Mucosa of gallbladder (tissue), 1 donor: ENCODE measurements at regions not wholly inside any gene's neighbourhood (a gene's known extent, or its start where the extent isn't known, plus 50 kb on each side); places are given as distances from the start of the nearest gene placed in this dataset.
"Not testable (repeated sequence)": the region's sequence is repeated elsewhere in the genome, so short reads cannot be mapped to it uniquely, and the experiment has no call there.

Experiments
- DNase-seq: peaks from one replicate; pipeline ENCODE4 v3.0.0-alpha.2; 2020; ENCODE audit warnings: low spot score
- donor health status: DM: no; HTN: no; CAD: no.

DNA sequence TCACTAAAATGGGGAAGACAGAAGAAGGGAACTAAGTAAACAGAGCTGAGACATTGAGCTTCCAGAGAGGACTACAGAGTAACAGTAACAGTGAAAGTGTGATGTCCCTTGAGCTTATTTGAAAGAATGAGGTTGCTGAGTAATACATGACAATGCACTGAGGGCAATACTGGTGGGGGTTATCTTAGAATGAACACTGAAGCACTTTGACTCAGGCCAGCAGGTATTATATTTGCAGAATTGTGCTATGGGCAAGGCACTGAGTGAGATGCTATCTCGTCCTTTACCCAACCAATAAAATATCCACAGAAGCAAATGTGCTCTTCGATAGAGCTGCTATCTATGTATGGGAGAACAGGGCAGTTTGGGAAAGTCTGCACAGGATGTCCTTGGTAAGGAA, 133.2 kb downstream of the DISP1 start:
- DNase-seq: no peak

DNA sequence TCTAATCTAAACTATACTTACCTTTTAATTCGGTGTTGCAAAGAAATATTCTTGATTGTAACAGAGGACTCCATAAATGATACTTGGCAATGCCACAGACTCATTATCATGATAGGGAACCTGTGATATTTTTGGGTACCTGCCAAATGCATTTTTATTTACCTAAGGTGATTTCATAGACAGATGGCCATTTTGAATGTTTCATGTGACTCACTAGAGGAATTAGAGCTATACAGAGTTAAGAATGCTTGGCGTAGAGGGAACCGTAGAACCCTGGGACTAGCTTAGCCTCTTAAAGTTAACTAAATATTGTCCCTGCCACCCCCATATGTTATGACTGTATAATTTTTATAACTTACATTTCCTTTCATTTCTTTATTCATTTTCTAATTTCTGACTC, 136.1 kb downstream of the DISP1 start:
- no peak for DNase-seq

- DNase-seq: no peak
Observed at GRCh38 chr1:222953585-222953984, 138.7 kb downstream of the DISP1 start.

- no peak for DNase-seq
Observed at GRCh38 chr1:222955964-222956363, 141.1 kb downstream of the DISP1 start.

- DNase-seq: no peak
Observed at GRCh38 chr1:222956601-222957000, 141.8 kb downstream of the DISP1 start.

- no peak for DNase-seq
Observed at GRCh38 chr1:222967466-222968240, 152.8 kb downstream of the DISP1 start.

DNA sequence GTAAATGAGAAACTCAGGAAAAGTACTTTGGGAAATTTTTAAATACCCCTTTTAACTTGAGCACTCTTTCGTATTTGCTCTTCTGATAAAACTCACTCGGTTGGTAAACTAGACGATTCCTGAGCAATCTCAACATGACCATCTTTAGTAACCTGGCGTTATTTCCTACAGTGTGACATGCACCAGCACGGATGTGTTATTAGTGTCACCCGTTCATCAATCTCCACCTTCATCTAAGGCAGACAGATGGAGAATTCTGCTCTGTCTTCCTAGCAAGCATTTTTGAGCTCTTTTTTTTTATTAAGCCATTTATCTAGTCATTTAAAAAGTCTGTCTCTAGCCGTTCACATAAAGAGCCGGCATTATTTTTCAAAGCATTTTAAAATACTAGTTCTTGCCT, 155.2 kb downstream of the DISP1 start:
- DNase-seq: no peak

GRCh38 chr1:222970711-222971110, 155.9 kb downstream of the DISP1 start:
- no peak for DNase-seq

DNA sequence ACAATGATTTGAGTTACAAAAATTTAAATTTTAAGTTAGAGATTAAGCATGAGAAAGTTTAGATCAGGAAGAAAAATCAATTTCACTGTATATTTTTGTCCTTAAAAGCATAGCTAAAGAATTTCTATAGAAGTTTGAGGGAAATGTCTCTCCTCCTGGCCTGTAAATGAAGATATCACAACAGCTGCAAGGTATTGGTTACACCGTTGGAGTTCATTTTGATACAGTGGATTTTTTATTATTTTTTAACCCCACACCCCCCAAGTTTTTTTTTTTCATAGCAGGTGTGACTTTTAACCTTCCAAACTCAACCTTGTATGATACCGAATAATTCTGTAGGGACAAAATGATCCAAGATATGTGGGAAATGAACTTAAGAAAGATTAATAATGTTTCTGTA, 156.3 kb downstream of the DISP1 start:
- no peak for DNase-seq

- no peak for DNase-seq
Observed at GRCh38 chr1:222973561-222973960, 158.7 kb downstream of the DISP1 start.

DNA sequence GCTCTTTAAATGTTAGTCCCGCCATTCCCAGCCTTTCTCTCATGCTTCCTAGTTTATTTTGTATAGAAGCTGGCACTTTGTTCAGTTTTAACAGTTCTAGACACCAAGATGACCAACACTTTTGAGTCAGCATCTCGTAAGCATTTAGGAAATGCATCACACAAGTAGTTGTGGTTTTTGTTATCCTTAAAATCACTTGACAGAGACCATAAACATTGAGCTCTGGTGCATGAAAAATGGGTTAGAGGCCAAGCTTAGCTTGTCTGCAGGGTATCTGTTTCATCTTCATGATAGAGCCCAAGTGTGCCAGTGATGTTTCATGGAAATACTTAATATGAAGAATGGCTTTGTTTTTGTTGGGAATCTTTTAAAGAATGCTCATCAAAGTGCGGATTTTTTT, 159.7 kb downstream of the DISP1 start:
- DNase-seq: peak; percentile 20

- DNase-seq: no peak
Observed at GRCh38 chr1:222975472-222976122, 160.8 kb downstream of the DISP1 start.

GRCh38 chr1:222976453-222976852, 161.6 kb downstream of the DISP1 start:
- no peak for DNase-seq

DNA sequence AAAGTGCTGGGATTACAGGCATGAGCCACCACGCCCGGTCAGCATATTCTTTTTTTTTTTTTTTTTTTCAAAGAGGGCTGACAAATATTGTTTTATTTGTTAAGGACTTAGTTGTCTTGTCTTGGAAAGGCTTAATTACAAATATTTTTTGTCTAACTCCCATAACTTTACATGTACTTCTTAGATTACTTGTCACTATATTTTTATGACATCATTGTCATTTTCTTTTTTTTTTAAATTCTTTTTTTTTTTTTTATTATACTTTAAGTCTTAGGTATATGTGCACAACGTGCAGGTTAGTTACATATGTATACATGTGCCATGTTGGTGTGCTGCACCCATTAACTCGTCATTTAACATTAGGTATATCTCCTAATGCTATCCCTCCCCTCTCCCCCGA, 162.5 kb downstream of the DISP1 start:
- DNase-seq: not testable (repeated sequence)

DNA sequence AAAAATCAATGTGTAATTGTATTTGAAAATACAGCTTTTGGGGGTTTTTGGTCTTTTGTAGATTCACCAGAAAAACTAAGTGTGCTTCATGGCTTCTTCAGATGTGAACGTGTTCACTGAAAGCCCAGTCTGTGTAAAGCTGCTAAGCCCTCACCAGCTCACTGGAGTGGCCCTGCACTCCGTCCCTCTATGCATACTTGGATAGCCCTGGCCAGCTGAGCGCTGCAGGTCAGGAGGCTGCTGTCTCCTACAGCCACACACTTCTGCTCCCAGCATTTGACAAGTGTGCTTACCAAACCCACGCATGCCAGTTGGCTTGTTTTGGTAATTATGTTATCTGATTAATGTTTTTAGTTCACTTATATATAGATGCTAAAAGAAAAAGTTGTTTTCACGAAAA, 163.5 kb downstream of the TLR5 start:
- no peak for DNase-seq

DNA sequence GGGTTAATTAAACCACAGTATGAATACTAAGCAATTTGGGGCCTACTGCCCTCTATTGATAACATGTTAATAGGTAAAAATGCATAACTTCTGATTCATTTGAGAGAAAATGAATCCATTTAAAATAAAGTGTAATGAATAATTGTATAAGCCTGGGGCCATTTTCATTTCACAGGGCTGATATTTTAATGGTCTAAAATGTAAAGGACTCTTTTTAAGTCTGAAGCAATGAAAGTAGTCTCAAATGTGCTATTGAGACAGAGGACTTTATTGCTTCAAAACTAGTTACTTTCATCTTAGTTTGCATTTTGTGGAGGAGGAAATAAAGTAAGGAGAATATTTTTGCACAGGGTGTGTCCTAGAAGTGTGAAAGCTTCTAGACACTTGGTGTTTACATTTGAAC, 155.4 kb downstream of the TLR5 start:
- DNase-seq: no peak

DNA sequence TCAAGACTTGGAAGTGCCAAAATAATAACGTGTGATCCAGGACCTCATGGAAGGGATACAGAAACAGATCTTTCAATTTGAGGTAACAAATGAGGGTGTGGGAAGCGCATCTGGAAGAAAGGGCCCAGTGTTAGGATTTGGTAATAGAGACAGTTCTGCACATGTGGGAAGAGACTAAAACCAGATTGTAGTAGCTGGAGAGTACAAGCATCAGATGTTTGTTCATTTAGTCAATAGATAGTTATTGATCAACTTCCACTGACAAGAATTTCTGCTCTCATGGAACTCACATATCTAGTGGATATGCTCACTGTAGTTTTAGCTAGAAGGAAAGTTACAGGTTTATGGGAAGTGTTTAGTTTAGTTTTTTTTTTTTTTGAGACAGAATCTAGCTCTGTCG, 153.6 kb downstream of the TLR5 start:
- DNase-seq: no peak

DNA sequence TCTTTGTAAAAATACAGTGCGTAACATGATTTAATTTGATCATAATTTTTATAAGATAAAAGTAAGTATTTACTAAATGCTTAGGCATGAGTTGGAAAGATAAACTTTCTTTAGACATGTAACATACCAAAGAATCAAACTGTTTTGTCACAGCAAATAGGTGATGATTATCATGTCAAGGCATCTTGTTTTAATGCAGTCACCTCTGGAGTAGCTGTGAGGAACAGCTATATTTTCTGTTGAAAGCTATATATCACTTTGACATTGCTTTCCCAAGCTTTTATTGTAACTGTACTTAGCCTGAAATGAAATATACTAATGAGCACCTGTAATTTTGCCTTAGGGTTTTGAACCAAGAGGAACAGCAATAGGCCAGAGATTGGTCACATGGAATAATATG, 151.9 kb downstream of the TLR5 start:
- no peak for DNase-seq

GRCh38 chr1:222991908-222992307, 151.1 kb downstream of the TLR5 start:
- no peak for DNase-seq

- no peak for DNase-seq
Observed at GRCh38 chr1:222994511-222995235, 148.4 kb downstream of the TLR5 start.

GRCh38 chr1:222995236-222995580, 147.8 kb downstream of the TLR5 start:
- no peak for DNase-seq

DNA sequence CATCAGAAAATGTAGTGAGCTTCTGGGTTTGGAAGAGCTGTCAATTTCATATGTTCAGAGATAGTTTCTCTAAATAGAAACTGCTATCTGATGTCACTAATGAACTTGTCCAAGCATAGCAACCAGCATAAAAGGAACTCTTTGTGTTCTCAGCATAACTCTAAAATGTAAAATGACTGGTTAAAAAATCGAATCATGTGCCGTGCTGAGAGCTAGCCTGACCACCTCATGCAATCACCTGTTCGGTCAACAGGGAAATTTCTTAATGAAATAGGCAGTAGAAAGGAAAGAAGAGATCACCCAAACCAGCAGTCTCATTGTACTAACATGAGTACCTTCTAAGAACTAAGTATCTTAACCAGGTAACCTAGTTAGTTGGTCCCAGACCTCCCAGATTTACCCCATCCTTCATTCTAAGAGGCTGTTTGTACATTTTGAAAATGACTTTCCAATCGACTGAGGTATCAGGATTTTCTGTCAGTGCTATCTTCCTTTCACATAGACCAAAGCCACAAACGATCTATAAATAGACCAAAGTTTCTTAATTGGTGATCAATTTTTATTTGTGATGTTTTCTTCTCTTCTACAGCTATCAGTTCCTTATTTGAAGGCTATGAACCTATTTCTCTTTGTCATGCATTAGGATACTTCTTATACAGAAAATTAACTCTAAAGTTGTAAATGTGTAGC, 147.3 kb downstream of the TLR5 start:
- no peak for DNase-seq
